ENCODE measurements at regions not wholly inside any gene's neighbourhood (a gene's known extent, or its start where the extent isn't known, plus 50 kb on each side); places are given as distances from the start of the nearest gene placed in this dataset.
A peak's percentile ranks its signal among the peaks of the same experiment; 100 is the strongest.

- no peak for DNase-seq
Measured at GRCh38 chr9:121550041-121550440, 50.4 kb upstream of the GGTA1 start.

- peak; percentile 54 to 68 for DNase-seq
Measured at GRCh38 chr9:121550569-121551512, 51.2 kb upstream of the GGTA1 start.

- DNase-seq, result no peak
Measured at GRCh38 chr9:121551985-121552753, 52.5 kb upstream of the GGTA1 start.

GRCh38 chr9:121556082-121556481 is 56.4 kb upstream of the GGTA1 start:
- DNase-seq, result no peak

GRCh38 chr9:121556580-121556979 is 56.9 kb upstream of the GGTA1 start:
- no peak for DNase-seq

GRCh38 chr9:121557581-121558447 is 58.2 kb upstream of the GGTA1 start:
- DNase-seq, result peak in 1 of 2 donors; percentile 36

- DNase-seq, result no peak
Measured at GRCh38 chr9:121558473-121558872, 58.8 kb upstream of the GGTA1 start.

- peak in 1 of 2 donors; percentile 27 for DNase-seq
Measured at GRCh38 chr9:121559183-121559582, 59.5 kb upstream of the GGTA1 start.

- DNase-seq, result no peak
Measured at GRCh38 chr9:121560921-121561320, 61.3 kb upstream of the GGTA1 start.

- no peak for DNase-seq
Measured at GRCh38 chr9:121561385-121562222, 62.0 kb upstream of the GGTA1 start.

- DNase-seq, result no peak
Measured at GRCh38 chr9:121562301-121562700, 62.7 kb upstream of the GGTA1 start.

GRCh38 chr9:121563425-121563824 is 63.8 kb upstream of the GGTA1 start:
- DNase-seq, result no peak

- no peak for DNase-seq
Measured at GRCh38 chr9:121563881-121564460, 64.3 kb upstream of the GGTA1 start.

GRCh38 chr9:121564504-121565260 is 65.0 kb upstream of the GGTA1 start:
- DNase-seq, result no peak

GRCh38 chr9:121566481-121567465 is 67.1 kb upstream of the GGTA1 start:
- no peak for DNase-seq

GRCh38 chr9:121567500-121568342 is 68.1 kb upstream of the GGTA1 start:
- DNase-seq, result no peak

- no peak for DNase-seq
Measured at GRCh38 chr9:121568343-121569265, 69.0 kb upstream of the GGTA1 start.
